Endothelial cell of umbilical vein (primary cell): ENCODE measurements at regions not wholly inside any gene's neighbourhood (a gene's known extent, or its start where the extent isn't known, plus 50 kb on each side); places are given as distances from the start of the nearest gene placed in this dataset.
"Not testable (repeated sequence)": the region's sequence is repeated elsewhere in the genome, so short reads cannot be mapped to it uniquely, and the experiment has no call there.

Experiments used
- BruUV-seq: library from RNA; stranded (reverse); fragments of 400-500 nt; replicated peaks from 2 replicates; lab custom pipeline; 2021; lab: Mats Ljungman, UMichigan
- CTCF ChIA-PET: fragments of 300-600, 350-600 bp; sonication (Branson Sonifier 250); formaldehyde crosslinking; loops from one replicate; lab custom pipeline; 2021; ENCODE audit warnings: antibody characterized with exemption, inconsistent platforms; lab: Charles Lee
- POLR2A ChIA-PET: fragments of 300-600, 350-600 bp; sonication (Branson Sonifier 250); formaldehyde crosslinking; loops from one replicate; lab custom pipeline; 2021; ENCODE audit warnings: antibody characterized with exemption, inconsistent platforms; lab: Charles Lee
- DNase-seq: peaks from one replicate; pipeline ENCODE4 v3.0.0-alpha.2; 2011; ENCODE audit warnings: low read depth, low spot score
- FAIRE-seq: peaks from 2 replicates; lab custom pipeline; 2011; peaks lifted over from hg19 to GRCh38; lab: Jason Lieb, UNC
- H2AFZ ChIP-seq: 2 replicates; pipeline ENCODE4 v1.6.0; 2012; ENCODE audit warnings: low read depth, low read length, control low read depth, inconsistent platforms
- H3K27ac ChIP-seq: 2 replicates; pipeline ENCODE4 v1.5.1; 2011; ENCODE audit warnings: low read depth, mild to moderate bottlenecking, control low read depth, low read length, moderate library complexity; ENCODE audit not compliant: insufficient read depth
- H3K27me3 ChIP-seq, 2 experiments: 2 replicates each; pipeline versions ENCODE4 v1.6.0 to v1.6.1; 2011; ENCODE audit warnings: low read length in 2 of 2, mixed read lengths in 1 of 2; ENCODE audit not compliant: control insufficient read depth in 2 of 2, insufficient read depth in 2 of 2
- H3K36me3 ChIP-seq, 2 experiments: 2 replicates in 1 of 2; 3 replicates in 1 of 2; pipeline ENCODE4 v1.5.1; 2011; ENCODE audit warnings: low read length in 2 of 2, mild to moderate bottlenecking in 1 of 2, moderate library complexity in 1 of 2; ENCODE audit not compliant: control insufficient read depth in 2 of 2, insufficient read depth in 2 of 2; ENCODE audit errors: extremely low read depth in 1 of 2
- H3K4me1 ChIP-seq: 3 replicates; pipeline ENCODE4 v1.5.1; 2011; ENCODE audit warnings: mild to moderate bottlenecking, low read length; ENCODE audit not compliant: control insufficient read depth, insufficient read depth; ENCODE audit errors: extremely low read depth
- H3K4me2 ChIP-seq: 2 replicates; pipeline ENCODE4 v1.6.1; 2011; ENCODE audit warnings: low read length, control low read depth, mixed read lengths; ENCODE audit not compliant: insufficient read depth
- H3K4me3 ChIP-seq, 3 experiments: fragments of 200-600 bp in 1 of 3; sonication (generic), shearing (Covaris generic) in 1 of 3; replicated peaks in 1 of 3; 2 replicates each; pipeline ENCODE4 v1.5.1; 2011 to 2016; ENCODE audit warnings: control low read depth in 3 of 3, low read length in 3 of 3, mild to moderate bottlenecking in 2 of 3, inconsistent platforms in 1 of 3, low read depth in 1 of 3, moderate library complexity in 1 of 3; ENCODE audit not compliant: insufficient read depth in 1 of 3
- H3K79me2 ChIP-seq: 2 replicates; pipeline ENCODE4 v1.6.0; 2012; ENCODE audit warnings: low read length, inconsistent platforms; ENCODE audit not compliant: control insufficient read depth, insufficient read depth
- H3K9ac ChIP-seq: replicated peaks from 2 replicates; pipeline ENCODE3; 2011; ENCODE audit warnings: low read length, control low read depth; ENCODE audit not compliant: insufficient read depth; ENCODE audit errors: extremely low read depth
- H3K9me1 ChIP-seq: replicated peaks from 3 replicates; pipeline ENCODE4 v1.6.0; 2011; ENCODE audit warnings: mild to moderate bottlenecking, low read length; ENCODE audit not compliant: control insufficient read depth, insufficient read depth; ENCODE audit errors: extremely low read depth
- H3K9me3 ChIP-seq: replicated peaks from 2 replicates; pipeline ENCODE4 v1.5.1; 2012; ENCODE audit warnings: low read length, inconsistent platforms; ENCODE audit not compliant: control insufficient read depth, insufficient read depth
- H4K20me1 ChIP-seq: replicated peaks from 2 replicates; pipeline ENCODE3; 2011; ENCODE audit warnings: mild to moderate bottlenecking, low read length; ENCODE audit not compliant: control insufficient read depth, insufficient read depth; ENCODE audit errors: extremely low read depth
- dilution Hi-C: fragments of 300-500 bp; cut with MboI; formaldehyde crosslinking; loops from one replicate; pipeline ENCODE4 v1.15.0; 2019; ENCODE audit warnings: low sequenced_read_pairs; ENCODE audit not compliant: extremely low pct_ligation_motif_present
- intact Hi-C: fragments of 100-400 bp; cut with micrococcal nuclease; formaldehyde crosslinking; loops from one replicate; pipeline ENCODE4 v1.10.0; 2022

- intact Hi-C loops, H3K9me3 ChIP-seq, H3K27me3 ChIP-seq, H3K9ac ChIP-seq, H3K4me1 ChIP-seq, H3K9me1 ChIP-seq, BruUV-seq, FAIRE-seq, H2AFZ ChIP-seq, H4K20me1 ChIP-seq, H3K36me3 ChIP-seq, CTCF ChIA-PET, H3K4me3 ChIP-seq, DNase-seq, H3K27ac ChIP-seq, H3K79me2 ChIP-seq, dilution Hi-C loops, H3K4me2 ChIP-seq: not testable (repeated sequence)
- POLR2A ChIA-PET = interaction anchor here (0.6 kb wide), 1 partner anchor 10 kb away, joined by 3 read pairs; no protein-coding TSS in a partner anchor
These were observed 110.9 kb upstream of the TPTE start for GRCh38 chr21:10410354-10410929.

- H3K9me1 ChIP-seq, BruUV-seq, dilution Hi-C loops: not testable (repeated sequence)
These were observed 109.4 kb upstream of the TPTE start for GRCh38 chr21:10411776-10412526.

GRCh38 chr21:10412928-10413246 lies 108.5 kb upstream of the TPTE start:
- H3K4me1 ChIP-seq, H3K36me3 ChIP-seq, H3K9me1 ChIP-seq, H3K9ac ChIP-seq, H3K27ac ChIP-seq, H3K4me3 ChIP-seq, POLR2A ChIA-PET, intact Hi-C loops, BruUV-seq, H3K79me2 ChIP-seq, H3K4me2 ChIP-seq, CTCF ChIA-PET, FAIRE-seq, DNase-seq, dilution Hi-C loops, H3K27me3 ChIP-seq, H2AFZ ChIP-seq, H4K20me1 ChIP-seq: not testable (repeated sequence)
- H3K9me3 ChIP-seq = peaks cover 25% of the 10 kb centered on the region

More at GRCh38 chr21:10411776-10412526, 109.4 kb upstream of the TPTE start:
- FAIRE-seq, H3K27me3 ChIP-seq, H3K4me2 ChIP-seq, H4K20me1 ChIP-seq, H3K4me3 ChIP-seq, DNase-seq, H3K4me1 ChIP-seq, intact Hi-C loops, H3K27ac ChIP-seq, H3K36me3 ChIP-seq, H3K79me2 ChIP-seq, CTCF ChIA-PET, POLR2A ChIA-PET, H3K9ac ChIP-seq, H2AFZ ChIP-seq: not testable (repeated sequence)
- peaks cover 19% of the 10 kb centered on the region for H3K9me3 ChIP-seq

- POLR2A ChIA-PET, H2AFZ ChIP-seq, FAIRE-seq, BruUV-seq, H4K20me1 ChIP-seq, H3K27me3 ChIP-seq, H3K79me2 ChIP-seq, H3K4me2 ChIP-seq, H3K36me3 ChIP-seq, H3K27ac ChIP-seq, DNase-seq, dilution Hi-C loops, H3K4me3 ChIP-seq, CTCF ChIA-PET, H3K4me1 ChIP-seq, intact Hi-C loops, H3K9ac ChIP-seq, H3K9me1 ChIP-seq: not testable (repeated sequence)
- H3K9me3 ChIP-seq = peaks cover 25% of the 10 kb centered on the region
These were observed 107.9 kb upstream of the TPTE start for GRCh38 chr21:10413247-10414120.
